ENCODE measurements at regions not wholly inside any gene's neighbourhood (a gene's known extent, or its start where the extent isn't known, plus 50 kb on each side); places are given as distances from the start of the nearest gene placed in this dataset.

DNA sequence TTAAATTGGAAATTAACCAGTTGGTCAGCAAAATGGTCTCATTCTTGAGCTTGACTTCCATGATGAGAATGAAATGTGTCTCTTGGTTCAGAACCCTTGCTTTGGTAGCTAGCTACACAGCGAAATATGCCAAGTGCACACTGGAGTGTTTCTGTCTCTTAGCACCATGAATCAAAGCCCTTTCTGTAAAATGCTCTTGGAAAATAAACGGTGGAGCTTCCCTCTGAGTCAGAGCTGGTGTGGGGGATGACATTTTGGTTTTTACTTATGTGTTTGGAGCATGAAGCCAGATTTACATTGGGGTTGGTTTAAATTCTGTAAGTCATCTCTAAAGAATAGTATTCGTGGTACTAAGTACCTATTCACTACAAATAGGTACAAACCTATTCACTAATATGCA lies 85.1 kb upstream of the NANOGP8 start:
- intact Hi-C loops (cut with micrococcal nuclease), result no loop called here
- TF ChIP-seq, protein P1, sequence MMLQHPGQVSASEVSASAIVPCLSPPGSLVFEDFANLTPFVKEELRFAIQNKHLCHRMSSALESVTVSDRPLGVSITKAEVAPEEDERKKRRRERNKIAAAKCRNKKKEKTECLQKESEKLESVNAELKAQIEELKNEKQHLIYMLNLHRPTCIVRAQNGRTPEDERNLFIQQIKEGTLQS (IDR thresholded peaks at IDR 0.05), result 0 out of 2 replicates have a peak, but pooled peaks have one; percentile 7
- TF ChIP-seq, protein P1 (CRISPR knock-in tag; conservative IDR thresholded peaks at IDR 0.05), result no peak
- TF ChIP-seq SLC30A9 (CRISPR knock-in tag; IDR thresholded peaks at IDR 0.05), result no peak
- no peak overlapping the region for H3K4me2 ChIP-seq (ENCODE audit: insufficient read depth, low read length)
- ChIA-PET POLR2A (interaction anchor here (0.6 kb wide), 1 partner anchor 249 kb away, joined by 3 read pairs; no protein-coding TSS in a partner anchor), CTCF (ENCODE audit: low intra/inter-chr PET ratio) (no interaction called here)
- no peaks in the 10 kb centered on the region for H3K27me3 ChIP-seq (ENCODE audit: control insufficient read depth in 2 of 2, insufficient read depth in 2 of 2, low read length in 2 of 2)
- H3K9ac ChIP-seq (ENCODE audit: insufficient read depth in 1 of 2, low read depth in 2 of 2, low read length in 2 of 2), result no peak overlapping the region
- no peaks in the 10 kb centered on the region for H3K79me2 ChIP-seq (ENCODE audit: control insufficient read depth, insufficient read depth, low read length)
- no peak for ATAC-seq
- DNase-seq (ENCODE audit: extremely low read depth in 1 of 4, low spot score in 3 of 4), result peak in 1 of 4 experiments; percentile 32
- no peak overlapping the region for H3K27ac ChIP-seq (ENCODE audit: extremely low read depth, low read depth, low read length)
- in situ Hi-C loops (cut with MboI), result no loop called here
- no peaks in the 10 kb centered on the region for H3K36me3 ChIP-seq (ENCODE audit: control insufficient read depth, insufficient read depth, low read length)
- FAIRE-seq, result no peak
- H3K9me1 ChIP-seq (ENCODE audit: control insufficient read depth, insufficient read depth, low read length), result no peaks in the 10 kb centered on the region
- H3K4me3 ChIP-seq, result no peak overlapping the region
- 0 out of 2 replicates have a peak, but pooled peaks cover 4% of the 10 kb centered on the region for H3K9me3 ChIP-seq (replicated peaks; ENCODE audit: control insufficient read depth, insufficient read depth, low read depth, low read length)
- H3K4me1 ChIP-seq (replicated peaks in 1 of 2; ENCODE audit: control insufficient read depth in 2 of 2, insufficient read depth in 2 of 2, low read length in 2 of 2), result peaks cover 6 to 49% of the 10 kb centered on the region in 2 experiments; a peak in 4 of 5 replicates
- peak overlapping the region; percentile 86 for H2AFZ ChIP-seq (ENCODE audit: low read depth, low read length)
- H4K20me1 ChIP-seq (replicated peaks; ENCODE audit: control insufficient read depth, insufficient read depth, low read length), result no peaks in the 10 kb centered on the region
- no TSS peak for BruUV-seq (replicated peaks)
- 18% methylated on average over 3 of the region's 3 CpGs for WGBS (ENCODE audit: insufficient coverage, low coverage, missing lambda C conversion rate)

DNA sequence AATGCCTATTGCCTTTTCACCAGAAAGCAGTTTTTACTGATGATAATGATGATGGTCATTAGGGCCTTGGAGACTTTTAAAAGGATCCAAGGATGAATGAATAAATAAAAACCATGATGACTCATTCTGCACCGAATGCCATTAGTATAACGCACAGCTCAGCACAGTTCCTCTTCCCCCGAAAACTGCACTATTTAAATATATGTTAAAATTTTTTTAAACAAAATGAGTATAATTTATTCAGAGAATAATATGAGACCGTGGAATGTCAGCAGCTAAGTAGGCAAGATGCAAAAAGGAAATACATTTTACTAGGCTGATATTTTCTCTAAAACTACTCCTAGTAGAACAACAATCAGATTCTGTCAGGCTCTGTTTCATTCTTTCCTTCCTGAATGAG lies 83.4 kb upstream of the NANOGP8 start:
- FAIRE-seq, result no peak
- H3K27me3 ChIP-seq (ENCODE audit: control insufficient read depth in 2 of 2, insufficient read depth in 2 of 2, low read length in 2 of 2), result no peaks in the 10 kb centered on the region
- no peaks in the 10 kb centered on the region for H3K9me3 ChIP-seq (replicated peaks; ENCODE audit: control insufficient read depth, insufficient read depth, low read depth, low read length)
- POLR2A ChIA-PET, result interaction anchor here (0.7 to 1.2 kb wide), 3 partner anchors 15 to 110 kb away, joined by 3 read pairs; no protein-coding TSS in a partner anchor
- H4K20me1 ChIP-seq (replicated peaks; ENCODE audit: control insufficient read depth, insufficient read depth, low read length), result no peaks in the 10 kb centered on the region
- H3K9me1 ChIP-seq (ENCODE audit: control insufficient read depth, insufficient read depth, low read length), result no peaks in the 10 kb centered on the region
- peaks cover 6 to 43% of the 10 kb centered on the region in 2 experiments; a peak in 4 of 5 replicates for H3K4me1 ChIP-seq (replicated peaks in 1 of 2; ENCODE audit: control insufficient read depth in 2 of 2, insufficient read depth in 2 of 2, low read length in 2 of 2)
- no peaks in the 10 kb centered on the region for H3K36me3 ChIP-seq (ENCODE audit: control insufficient read depth, insufficient read depth, low read length)
- in situ Hi-C loops (cut with MboI), result no loop called here
- H3K4me2 ChIP-seq (ENCODE audit: insufficient read depth, low read length), result peak overlapping the region; percentile 65; the same call in 1 of the 2 replicates
- no peaks in the 10 kb centered on the region for H3K79me2 ChIP-seq (ENCODE audit: control insufficient read depth, insufficient read depth, low read length)
- no TSS peak for BruUV-seq (replicated peaks)
- CTCF ChIA-PET (ENCODE audit: low intra/inter-chr PET ratio), result no interaction called here
- WGBS (ENCODE audit: insufficient coverage, low coverage, missing lambda C conversion rate), result 1% methylated on average over 4 of the region's 4 CpGs
- H3K9ac ChIP-seq (ENCODE audit: insufficient read depth in 1 of 2, low read depth in 2 of 2, low read length in 2 of 2), result peak overlapping the region in 1 of 2 experiments; percentile 60; a peak in 2 of 4 replicates
- H3K4me3 ChIP-seq, result no peak overlapping the region
- peak; percentile 54 for ATAC-seq
- peak overlapping the region; percentile 94 for H3K27ac ChIP-seq (ENCODE audit: extremely low read depth, low read depth, low read length)
- H2AFZ ChIP-seq (ENCODE audit: low read depth, low read length), result peak overlapping the region; percentile 86
- peak in 1 of 4 experiments; percentile 49 for DNase-seq (ENCODE audit: extremely low read depth in 1 of 4, low spot score in 3 of 4)
- intact Hi-C loops (cut with micrococcal nuclease), result loop anchor here (5.0 kb wide), 1 partner anchor 181 kb away; the partner anchor contains the start of gene ZNF770
- TF ChIP-seq, protein P2, sequence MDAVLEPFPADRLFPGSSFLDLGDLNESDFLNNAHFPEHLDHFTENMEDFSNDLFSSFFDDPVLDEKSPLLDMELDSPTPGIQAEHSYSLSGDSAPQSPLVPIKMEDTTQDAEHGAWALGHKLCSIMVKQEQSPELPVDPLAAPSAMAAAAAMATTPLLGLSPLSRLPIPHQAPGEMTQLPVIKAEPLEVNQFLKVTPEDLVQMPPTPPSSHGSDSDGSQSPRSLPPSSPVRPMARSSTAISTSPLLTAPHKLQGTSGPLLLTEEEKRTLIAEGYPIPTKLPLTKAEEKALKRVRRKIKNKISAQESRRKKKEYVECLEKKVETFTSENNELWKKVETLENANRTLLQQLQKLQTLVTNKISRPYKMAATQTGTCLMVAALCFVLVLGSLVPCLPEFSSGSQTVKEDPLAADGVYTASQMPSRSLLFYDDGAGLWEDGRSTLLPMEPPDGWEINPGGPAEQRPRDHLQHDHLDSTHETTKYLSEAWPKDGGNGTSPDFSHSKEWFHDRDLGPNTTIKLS (IDR thresholded peaks at IDR 0.05; ENCODE audit: borderline replicate concordance, low read depth), result no peak
- peak; percentile 49; the same call in 1 of the 2 replicates for TF ChIP-seq SPI1 (IDR thresholded peaks at IDR 0.05; ENCODE audit: borderline replicate concordance, low read depth, low read length)
- TF ChIP-seq, protein P1 (IDR thresholded peaks at IDR 0.05), result peak; percentile 93
- TF ChIP-seq, protein P1 (CRISPR knock-in tag; conservative IDR thresholded peaks at IDR 0.05), result no peak
- no peak for TF ChIP-seq ZFX (CRISPR knock-in tag; IDR thresholded peaks at IDR 0.05)
- peak; percentile 84 for TF ChIP-seq JUND (IDR thresholded peaks at IDR 0.05; ENCODE audit: borderline replicate concordance, low read depth, low read length)
- TF ChIP-seq JUND (tag; IDR thresholded peaks at IDR 0.05; ENCODE audit: borderline replicate concordance, low read depth, low read length), result peak; percentile 85; the same call in 2 of the 3 replicates
- peak; percentile 59; the same call in 1 of the 2 replicates for TF ChIP-seq SMARCC2 (IDR thresholded peaks at IDR 0.05; ENCODE audit: low read depth)
- TF ChIP-seq SRSF1 (IDR thresholded peaks at IDR 0.05; ENCODE audit: low read depth, low read length), result no peak
- 0 out of 2 replicates have a peak, but pooled peaks have one; percentile 12 for TF ChIP-seq EHMT2 (IDR thresholded peaks at IDR 0.05)
- no peak for TF ChIP-seq BRF1 (IDR thresholded peaks at IDR 0.05; ENCODE audit: borderline replicate concordance, extremely low read depth, insufficient read length)
